GM21367 (cell line): ENCODE measurements at regions not wholly inside any gene's neighbourhood (a gene's known extent, or its start where the extent isn't known, plus 50 kb on each side); places are given as distances from the start of the nearest gene placed in this dataset.
"Not testable (repeated sequence)": the region's sequence is repeated elsewhere in the genome, so short reads cannot be mapped to it uniquely, and the experiment has no call there.

Source experiments
- ATAC-seq: cut with Tn5 transposase; IDR thresholded peaks from one replicate; pipeline ENCODE4 v1.9.1; 2021; ENCODE audit not compliant: unreplicated experiment

- no peak for ATAC-seq
Measured at GRCh38 chr13:109406376-109406992, 379.9 kb downstream of the IRS2 start.

GRCh38 chr13:109403012-109403421 lies 383.4 kb downstream of the IRS2 start:
- ATAC-seq: no peak

GRCh38 chr13:109401891-109402290 lies 384.5 kb downstream of the IRS2 start:
- ATAC-seq: no peak

- ATAC-seq: no peak
Measured at GRCh38 chr13:109401307-109401706, 385.1 kb downstream of the IRS2 start.

GRCh38 chr13:109400624-109401257 lies 385.6 kb downstream of the IRS2 start:
- no peak for ATAC-seq

GRCh38 chr13:109400209-109400608 lies 386.2 kb downstream of the IRS2 start:
- ATAC-seq: no peak

GRCh38 chr13:109398071-109398470 lies 388.3 kb downstream of the IRS2 start:
- ATAC-seq: not testable (repeated sequence)

- no peak for ATAC-seq
Measured at GRCh38 chr13:109397285-109397684, 389.1 kb downstream of the IRS2 start.

- no peak for ATAC-seq
Measured at GRCh38 chr13:109396266-109396665, 390.1 kb downstream of the IRS2 start.

GRCh38 chr13:109395014-109395413 lies 391.4 kb downstream of the IRS2 start:
- ATAC-seq: no peak

GRCh38 chr13:109394311-109394988 lies 391.9 kb downstream of the IRS2 start:
- no peak for ATAC-seq

- no peak for ATAC-seq
Measured at GRCh38 chr13:109393045-109393444, 393.3 kb downstream of the IRS2 start.

- no peak for ATAC-seq
Measured at GRCh38 chr13:109390391-109390790, 396.0 kb downstream of the IRS2 start.

GRCh38 chr13:109389892-109390345 lies 396.5 kb downstream of the IRS2 start:
- no peak for ATAC-seq

- no peak for ATAC-seq
Measured at GRCh38 chr13:109389456-109389855, 396.9 kb downstream of the IRS2 start.

- ATAC-seq: no peak
Measured at GRCh38 chr13:109387471-109387870, 398.9 kb downstream of the IRS2 start.

- no peak for ATAC-seq
Measured at GRCh38 chr13:109385242-109385560, 401.2 kb downstream of the IRS2 start.

- ATAC-seq: no peak
Measured at GRCh38 chr13:109384491-109385241, 401.7 kb downstream of the IRS2 start.

- ATAC-seq: no peak
Measured at GRCh38 chr13:109383683-109384082, 402.7 kb downstream of the IRS2 start.

GRCh38 chr13:109381546-109382180 lies 404.7 kb downstream of the IRS2 start:
- no peak for ATAC-seq

- ATAC-seq: no peak
Measured at GRCh38 chr13:109380457-109380856, 405.9 kb downstream of the IRS2 start.
